ENCODE measurements at regions not wholly inside any gene's neighbourhood (a gene's known extent, or its start where the extent isn't known, plus 50 kb on each side); places are given as distances from the start of the nearest gene placed in this dataset.

DNA sequence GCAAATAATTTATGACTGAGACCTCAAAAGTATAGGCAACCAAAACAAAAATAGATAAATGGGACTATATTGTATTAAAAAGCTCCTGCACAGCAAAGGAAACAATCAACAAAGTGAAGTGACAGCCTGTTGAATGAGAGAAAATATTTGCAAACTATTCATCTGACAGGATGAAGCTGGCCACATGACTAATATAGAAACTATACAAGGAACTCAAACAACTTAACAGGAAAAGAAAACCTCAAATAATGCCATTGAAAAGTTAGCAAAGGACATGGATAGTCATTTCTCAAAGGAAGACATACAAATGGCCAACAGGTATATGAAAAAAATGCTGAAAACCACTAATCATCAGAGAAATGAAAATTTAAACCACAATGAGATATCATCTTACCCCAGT is 245.1 kb downstream of the STK31 start:
- Mint-ChIP-seq H3K36me3 (ENCODE audit: insufficient read depth) (no peaks in the 10 kb centered on the region), H3K27me3 (ENCODE audit: low read depth) (no peaks in the 10 kb centered on the region), H3K4me3 (no peak overlapping the region), H3K9me3 (no peaks in the 10 kb centered on the region), H3K4me1 (ENCODE audit: low read depth) (no peaks in the 10 kb centered on the region)
- ATAC-seq (no peak), DNase-seq (no peak)

- Mint-ChIP-seq H3K27me3 (ENCODE audit: low read depth) (no peaks in the 10 kb centered on the region), H3K36me3 (ENCODE audit: insufficient read depth) (no peaks in the 10 kb centered on the region), H3K4me3 (no peak overlapping the region), H3K9me3 (no peaks in the 10 kb centered on the region), H3K4me1 (ENCODE audit: low read depth) (no peaks in the 10 kb centered on the region)
- DNase-seq (no peak), ATAC-seq (no peak)
Observed at GRCh38 chr7:23955600-23956149, 245.7 kb downstream of the STK31 start.

DNA sequence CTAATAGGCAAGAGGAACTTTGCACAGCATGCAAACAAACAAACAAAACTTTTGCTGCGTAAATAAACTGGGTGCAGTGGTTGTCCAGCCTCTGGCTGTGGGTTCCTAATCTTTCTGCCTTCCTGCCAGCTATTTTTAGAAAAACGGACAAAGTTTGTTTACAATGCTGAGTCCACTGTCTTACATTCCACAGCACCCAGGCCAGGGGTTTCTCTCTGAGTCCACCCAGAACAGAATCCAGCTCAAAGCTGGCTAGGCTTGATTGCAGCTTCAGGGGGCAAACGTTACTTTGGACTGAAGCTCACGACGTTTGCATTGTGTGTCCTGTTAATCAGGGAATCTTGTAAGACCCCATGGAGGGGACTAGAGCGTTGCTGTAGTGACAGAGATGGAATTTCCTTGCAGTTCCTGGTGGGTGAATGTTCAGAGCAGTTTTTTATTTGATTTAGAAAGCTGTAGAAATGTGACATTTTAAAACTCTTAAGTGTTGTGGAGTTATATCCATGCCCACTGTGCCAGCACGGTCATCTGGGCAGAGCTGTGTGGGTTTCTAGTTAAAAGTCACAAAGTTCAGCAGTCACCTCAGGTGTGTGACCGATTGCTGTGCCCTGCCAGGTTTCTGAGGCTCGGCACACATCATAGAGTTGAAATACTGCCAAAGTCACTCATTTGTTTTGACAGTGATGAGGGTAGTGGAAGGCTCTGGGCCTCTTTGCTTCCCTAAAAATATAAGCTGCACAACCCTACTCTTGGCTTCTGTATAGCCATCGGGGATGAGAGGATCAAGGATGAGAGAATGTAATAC is 247.0 kb downstream of the STK31 start:
- no peak for ATAC-seq
- no peaks in the 10 kb centered on the region for H3K9me3 Mint-ChIP-seq

GRCh38 chr7:23959821-23960220 is 249.8 kb downstream of the STK31 start:
- Mint-ChIP-seq H3K9me3 (no peaks in the 10 kb centered on the region), H3K36me3 (ENCODE audit: insufficient read depth) (no peaks in the 10 kb centered on the region), H3K4me3 (no peak overlapping the region), H3K4me1 (ENCODE audit: low read depth) (no peaks in the 10 kb centered on the region), H3K27me3 (ENCODE audit: low read depth) (peaks cover 2% of the 10 kb centered on the region)
- DNase-seq = no peak
- no peak for ATAC-seq

More for the DNA sequence above, 247.0 kb downstream of the STK31 start:
- DNase-seq = no peak
- Mint-ChIP-seq H3K27me3 (ENCODE audit: low read depth) (peaks cover 2% of the 10 kb centered on the region), H3K36me3 (ENCODE audit: insufficient read depth) (no peaks in the 10 kb centered on the region), H3K4me3 (no peak overlapping the region), H3K4me1 (ENCODE audit: low read depth) (no peaks in the 10 kb centered on the region)

DNA sequence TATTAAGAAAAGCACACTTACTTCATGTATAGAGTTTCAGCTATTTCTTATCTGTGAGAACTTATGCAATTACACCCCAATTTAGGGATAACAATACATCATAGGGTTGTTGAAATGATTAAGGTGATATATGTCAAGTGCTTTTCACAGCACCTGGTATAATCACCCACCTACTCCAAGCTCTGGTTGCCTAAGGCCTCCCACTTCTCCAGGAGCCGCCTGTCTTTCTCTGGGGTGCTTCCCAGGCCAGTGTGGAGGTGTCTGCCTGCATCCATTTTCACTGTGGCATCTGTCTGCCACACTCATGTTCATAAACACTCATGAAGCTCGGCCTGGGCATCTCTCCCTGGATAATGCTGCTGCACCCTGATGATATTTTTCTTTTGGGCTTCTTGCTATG is 250.3 kb downstream of the STK31 start:
- DNase-seq = no peak
- no peaks in the 10 kb centered on the region for H3K9me3 Mint-ChIP-seq
- H3K36me3 Mint-ChIP-seq (ENCODE audit: insufficient read depth) = no peaks in the 10 kb centered on the region
- H3K4me1 Mint-ChIP-seq (ENCODE audit: low read depth) = no peaks in the 10 kb centered on the region
- ATAC-seq = no peak
- H3K27me3 Mint-ChIP-seq (ENCODE audit: low read depth) = peaks cover 2% of the 10 kb centered on the region
- H3K4me3 Mint-ChIP-seq = no peak overlapping the region

GRCh38 chr7:23963461-23964165 is 253.6 kb downstream of the STK31 start:
- no peaks in the 10 kb centered on the region for H3K4me1 Mint-ChIP-seq (ENCODE audit: low read depth)

GRCh38 chr7:23964715-23965114 is 254.7 kb downstream of the STK31 start:
- peaks cover 2% of the 10 kb centered on the region for H3K27me3 Mint-ChIP-seq (ENCODE audit: low read depth)
- no peaks in the 10 kb centered on the region for H3K9me3 Mint-ChIP-seq
- no peaks in the 10 kb centered on the region for H3K36me3 Mint-ChIP-seq (ENCODE audit: insufficient read depth)
- no peak for DNase-seq
- ATAC-seq = no peak
- H3K4me1 Mint-ChIP-seq (ENCODE audit: low read depth) = no peaks in the 10 kb centered on the region
- H3K4me3 Mint-ChIP-seq = no peak overlapping the region

More at GRCh38 chr7:23963461-23964165, 253.6 kb downstream of the STK31 start:
- H3K4me3 Mint-ChIP-seq = no peak overlapping the region
- no peaks in the 10 kb centered on the region for H3K36me3 Mint-ChIP-seq (ENCODE audit: insufficient read depth)
- H3K27me3 Mint-ChIP-seq (ENCODE audit: low read depth) = peaks cover 2% of the 10 kb centered on the region
- DNase-seq = no peak
- no peaks in the 10 kb centered on the region for H3K9me3 Mint-ChIP-seq
- no peak for ATAC-seq

DNA sequence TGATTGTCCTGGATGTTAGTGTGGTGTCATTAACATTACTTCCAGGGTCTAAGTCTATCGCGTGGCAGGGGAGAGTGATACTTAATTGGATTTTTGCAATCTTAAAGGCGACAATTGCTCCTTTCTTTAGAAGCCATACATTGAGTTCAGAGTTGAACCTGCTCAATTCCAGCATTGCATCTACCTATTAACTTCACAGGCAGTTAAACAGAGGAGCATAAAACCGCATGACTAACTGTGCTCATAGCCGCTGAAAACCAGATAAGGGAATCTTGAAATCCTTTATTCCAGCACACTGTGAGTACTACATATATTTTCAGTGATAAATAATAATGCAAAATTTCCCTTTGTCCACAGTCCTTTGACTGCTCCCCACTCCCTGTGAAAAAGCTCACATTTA is 255.3 kb downstream of the STK31 start:
- Mint-ChIP-seq H3K27me3 (ENCODE audit: low read depth) (peaks cover 2% of the 10 kb centered on the region), H3K9me3 (no peaks in the 10 kb centered on the region), H3K4me1 (ENCODE audit: low read depth) (no peaks in the 10 kb centered on the region), H3K4me3 (no peak overlapping the region), H3K36me3 (ENCODE audit: insufficient read depth) (no peaks in the 10 kb centered on the region)
- ATAC-seq = no peak
- DNase-seq = no peak

- H3K9me3 Mint-ChIP-seq = no peaks in the 10 kb centered on the region
- H3K36me3 Mint-ChIP-seq (ENCODE audit: insufficient read depth) = no peaks in the 10 kb centered on the region
- no peak overlapping the region for H3K4me3 Mint-ChIP-seq
- H3K27me3 Mint-ChIP-seq (ENCODE audit: low read depth) = no peaks in the 10 kb centered on the region
- no peak for ATAC-seq
- no peak for DNase-seq
- no peaks in the 10 kb centered on the region for H3K4me1 Mint-ChIP-seq (ENCODE audit: low read depth)
Observed at GRCh38 chr7:23966941-23967340, 256.9 kb downstream of the STK31 start.

DNA sequence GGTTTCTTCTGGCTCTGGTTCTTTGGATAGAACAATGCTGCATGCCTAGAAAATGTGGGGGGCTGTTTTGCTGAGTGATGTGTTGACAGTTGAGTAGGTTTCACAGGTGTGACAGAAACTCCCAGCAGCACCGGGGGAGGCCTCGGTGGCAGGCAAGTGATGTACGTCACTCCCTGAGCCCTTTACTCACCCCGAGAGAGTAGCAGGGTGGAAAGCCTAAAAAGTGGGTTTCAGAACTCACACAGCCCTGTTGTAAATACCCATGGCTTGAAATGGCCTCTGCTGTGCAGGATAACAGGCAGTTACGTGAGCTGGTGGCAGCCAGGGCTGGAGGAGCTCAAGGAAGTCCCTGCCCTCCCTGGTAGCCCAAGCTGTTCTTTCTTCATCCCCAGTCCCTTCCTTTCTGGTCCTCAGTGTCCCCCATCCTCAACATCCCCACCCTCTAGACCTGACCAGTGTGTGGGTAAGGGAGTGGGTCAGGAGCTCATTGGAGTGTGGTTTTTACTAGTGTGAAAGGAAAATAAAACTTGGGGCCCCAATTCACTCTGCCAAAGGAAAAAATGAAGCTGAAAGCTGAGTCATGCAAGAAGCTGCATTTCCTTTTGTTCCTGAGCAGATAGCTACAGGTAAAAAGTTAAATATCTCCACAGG is 258.1 kb downstream of the STK31 start:
- no peaks in the 10 kb centered on the region for H3K4me1 Mint-ChIP-seq (ENCODE audit: low read depth)
- no peaks in the 10 kb centered on the region for H3K9me3 Mint-ChIP-seq
- ATAC-seq = peak in 1 of 2 donors; percentile 65
- DNase-seq = no peak
- H3K4me3 Mint-ChIP-seq = no peak overlapping the region
- no peaks in the 10 kb centered on the region for H3K36me3 Mint-ChIP-seq (ENCODE audit: insufficient read depth)
- H3K27me3 Mint-ChIP-seq (ENCODE audit: low read depth) = no peaks in the 10 kb centered on the region

- no peak for ATAC-seq
- no peaks in the 10 kb centered on the region for H3K9me3 Mint-ChIP-seq
- no peak overlapping the region for H3K4me3 Mint-ChIP-seq
- no peaks in the 10 kb centered on the region for H3K27me3 Mint-ChIP-seq (ENCODE audit: low read depth)
- H3K36me3 Mint-ChIP-seq (ENCODE audit: insufficient read depth) = no peaks in the 10 kb centered on the region
- no peak for DNase-seq
- H3K4me1 Mint-ChIP-seq (ENCODE audit: low read depth) = no peaks in the 10 kb centered on the region
Observed at GRCh38 chr7:23968791-23969190, 258.8 kb downstream of the STK31 start.

GRCh38 chr7:23969443-23969842 is 259.4 kb downstream of the STK31 start:
- ATAC-seq (no peak), DNase-seq (no peak)
- H3K36me3 Mint-ChIP-seq (ENCODE audit: insufficient read depth) = no peaks in the 10 kb centered on the region
- H3K27me3 Mint-ChIP-seq (ENCODE audit: low read depth) = no peaks in the 10 kb centered on the region
- H3K4me1 Mint-ChIP-seq (ENCODE audit: low read depth) = no peaks in the 10 kb centered on the region
- H3K9me3 Mint-ChIP-seq = no peaks in the 10 kb centered on the region
- no peak overlapping the region for H3K4me3 Mint-ChIP-seq

GRCh38 chr7:23970193-23970592 is 260.2 kb downstream of the STK31 start:
- ATAC-seq = no peak
- no peaks in the 10 kb centered on the region for H3K27me3 Mint-ChIP-seq (ENCODE audit: low read depth)

DNA sequence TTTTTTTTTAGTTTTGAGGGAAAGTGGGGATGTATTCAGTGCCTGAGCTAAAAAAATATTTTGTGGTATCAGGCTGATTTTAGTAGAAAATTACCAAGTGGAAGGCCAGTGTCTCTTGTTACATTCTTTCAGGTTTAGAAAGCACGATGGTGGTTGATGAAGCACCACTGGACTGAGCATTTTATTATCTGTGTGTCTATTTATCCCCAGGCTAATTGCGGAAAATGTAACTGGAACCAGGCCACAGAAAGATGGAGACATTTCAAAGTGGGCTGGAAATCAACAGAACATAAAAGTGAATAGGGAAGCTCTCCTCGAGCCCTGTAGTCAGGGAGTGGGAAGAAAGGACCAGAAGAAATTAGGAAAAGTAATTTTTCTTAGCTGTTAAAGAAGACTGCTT is 261.0 kb downstream of the STK31 start:
- H3K27me3 Mint-ChIP-seq (ENCODE audit: low read depth) = peaks cover 1% of the 10 kb centered on the region
- DNase-seq = no peak
- no peaks in the 10 kb centered on the region for H3K36me3 Mint-ChIP-seq (ENCODE audit: insufficient read depth)
- no peak overlapping the region for H3K4me3 Mint-ChIP-seq
- no peak for ATAC-seq
- H3K4me1 Mint-ChIP-seq (ENCODE audit: low read depth) = no peaks in the 10 kb centered on the region
- no peaks in the 10 kb centered on the region for H3K9me3 Mint-ChIP-seq

More at GRCh38 chr7:23970193-23970592, 260.2 kb downstream of the STK31 start:
- Mint-ChIP-seq H3K4me3 (no peak overlapping the region), H3K9me3 (no peaks in the 10 kb centered on the region), H3K4me1 (ENCODE audit: low read depth) (no peaks in the 10 kb centered on the region), H3K36me3 (ENCODE audit: insufficient read depth) (no peaks in the 10 kb centered on the region)
- DNase-seq = no peak

Data from activated T-cell treated with anti-CD3 and anti-CD28 coated beads, Interleukin-2, amount 50 U/mL, for 4 hours (primary cell).